Right lobe of liver (tissue), 4 donors: ENCODE measurements at regions not wholly inside any gene's neighbourhood (a gene's known extent, or its start where the extent isn't known, plus 50 kb on each side); places are given as distances from the start of the nearest gene placed in this dataset.

Source experiments
- POLR2A ChIP-seq: fragments of 450-650 bp; IDR thresholded peaks from one replicate; pipeline ENCODE4 v1.6.1; 2017; ENCODE audit warnings: antibody characterized with exemption, mild to moderate bottlenecking
- TF ChIP-seq, protein P1 (sequence below), 4 donors: fragments of 200-600 bp in 3 of 4; fragments of 450-650 bp in 1 of 4; IDR thresholded peaks; one replicate each; pipeline versions ENCODE4 v1.5.1 to v1.8.0; 2016 to 2022; ENCODE audit warnings: antibody characterized with exemption in 4 of 4, mild to moderate bottlenecking in 2 of 4
- donor health status: DM: no; HTN: no; CAD: no.
- donor health status: DM: no; HTN: no; CAD: no.
- donor health status: DM: no; HTN: yes; CAD: no.

DNA sequence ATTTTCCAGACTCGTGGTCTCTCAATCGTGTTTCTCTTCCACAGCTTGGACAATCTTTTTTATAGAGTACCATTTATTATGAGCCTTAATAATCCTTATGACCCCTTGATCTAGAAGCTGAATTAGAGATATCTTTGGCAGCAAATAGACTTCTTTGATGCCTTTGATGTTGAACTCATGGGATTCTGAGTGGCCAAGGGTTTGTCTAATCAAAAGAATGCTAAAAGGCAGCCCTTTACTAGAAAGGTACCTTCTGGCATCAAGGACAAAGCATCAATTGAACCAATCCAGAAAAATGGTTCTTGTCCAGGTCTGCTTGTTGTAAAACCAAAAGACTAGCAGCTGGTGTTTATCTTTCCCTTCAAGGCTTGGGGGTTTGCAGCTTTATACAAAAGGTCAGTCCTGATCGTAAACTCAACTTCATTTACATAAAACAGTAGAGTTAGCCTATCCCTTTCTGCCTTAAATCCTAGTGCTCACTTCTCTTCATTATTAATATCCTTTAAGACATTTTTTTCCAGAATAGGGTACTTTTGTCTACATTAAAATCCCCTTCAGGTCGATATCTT is 411.3 kb downstream of the FAT4 start:
- TF ChIP-seq, protein P1, sequence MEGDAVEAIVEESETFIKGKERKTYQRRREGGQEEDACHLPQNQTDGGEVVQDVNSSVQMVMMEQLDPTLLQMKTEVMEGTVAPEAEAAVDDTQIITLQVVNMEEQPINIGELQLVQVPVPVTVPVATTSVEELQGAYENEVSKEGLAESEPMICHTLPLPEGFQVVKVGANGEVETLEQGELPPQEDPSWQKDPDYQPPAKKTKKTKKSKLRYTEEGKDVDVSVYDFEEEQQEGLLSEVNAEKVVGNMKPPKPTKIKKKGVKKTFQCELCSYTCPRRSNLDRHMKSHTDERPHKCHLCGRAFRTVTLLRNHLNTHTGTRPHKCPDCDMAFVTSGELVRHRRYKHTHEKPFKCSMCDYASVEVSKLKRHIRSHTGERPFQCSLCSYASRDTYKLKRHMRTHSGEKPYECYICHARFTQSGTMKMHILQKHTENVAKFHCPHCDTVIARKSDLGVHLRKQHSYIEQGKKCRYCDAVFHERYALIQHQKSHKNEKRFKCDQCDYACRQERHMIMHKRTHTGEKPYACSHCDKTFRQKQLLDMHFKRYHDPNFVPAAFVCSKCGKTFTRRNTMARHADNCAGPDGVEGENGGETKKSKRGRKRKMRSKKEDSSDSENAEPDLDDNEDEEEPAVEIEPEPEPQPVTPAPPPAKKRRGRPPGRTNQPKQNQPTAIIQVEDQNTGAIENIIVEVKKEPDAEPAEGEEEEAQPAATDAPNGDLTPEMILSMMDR (IDR thresholded peaks at IDR 0.05) = no peak
- TF ChIP-seq POLR2A = no peak
